Hepatocyte (in vitro differentiated cells): ENCODE measurements at regions not wholly inside any gene's neighbourhood (a gene's known extent, or its start where the extent isn't known, plus 50 kb on each side); places are given as distances from the start of the nearest gene placed in this dataset.

Source experiments
- DNase-seq: peaks from one replicate; pipeline ENCODE4 v3.0.0-alpha.2; 2016; ENCODE audit warnings: low spot score
- H2AFZ ChIP-seq: fragments of 200-600 bp; sonication (generic); 2 replicates; pipeline ENCODE4 v1.6.0; 2016; ENCODE audit warnings: antibody characterized with exemption, mild to moderate bottlenecking
- H3K27ac ChIP-seq: fragments of 200-600 bp; sonication (generic); 2 replicates; pipeline ENCODE4 v1.5.1; 2016; ENCODE audit warnings: mild to moderate bottlenecking
- H3K27me3 ChIP-seq: fragments of 200-600 bp; sonication (generic); 2 replicates; pipeline ENCODE4 v1.6.1; 2016
- H3K36me3 ChIP-seq: fragments of 200-600 bp; sonication (generic); replicated peaks from 2 replicates; pipeline ENCODE4 v1.5.1; 2016; ENCODE audit warnings: low read depth; ENCODE audit not compliant: insufficient read depth
- H3K4me1 ChIP-seq: fragments of 200-600 bp; sonication (generic); 2 replicates; pipeline ENCODE4 v1.5.1; 2016; ENCODE audit warnings: mild to moderate bottlenecking, moderate library complexity; ENCODE audit not compliant: insufficient read depth
- H3K4me2 ChIP-seq: fragments of 200-600 bp; sonication (generic); 2 replicates; pipeline ENCODE4 v1.6.0; 2016
- H3K4me3 ChIP-seq: fragments of 200-600 bp; sonication (generic); 2 replicates; pipeline ENCODE4 v1.5.1; 2016; ENCODE audit warnings: mild to moderate bottlenecking
- H3K79me2 ChIP-seq: fragments of 200-600 bp; sonication (generic); 2 replicates; pipeline ENCODE4 v1.6.0; 2017; ENCODE audit warnings: mild to moderate bottlenecking
- H3K9me2 ChIP-seq: fragments of 200-600 bp; sonication (generic); replicated peaks from 2 replicates; pipeline ENCODE4 v1.6.0; 2017; ENCODE audit warnings: mild to moderate bottlenecking; ENCODE audit not compliant: insufficient read depth
- H3K9me3 ChIP-seq: fragments of 200-600 bp; sonication (generic); 2 replicates; pipeline ENCODE4 v1.5.1; 2016; ENCODE audit warnings: low read depth, mild to moderate bottlenecking
- H4K20me1 ChIP-seq: fragments of 200-600 bp; sonication (generic); 2 replicates; pipeline ENCODE4 v1.6.0; 2016; ENCODE audit warnings: mild to moderate bottlenecking; ENCODE audit not compliant: insufficient read depth, poor library complexity, severe bottlenecking
- CTCF ChIP-seq: fragments of 200-600 bp; sonication (generic); IDR thresholded peaks from 2 replicates; pipeline ENCODE4 v1.5.1; 2016; ENCODE audit warnings: antibody characterized with exemption, mild to moderate bottlenecking; ENCODE audit not compliant: poor library complexity
- EZH2 ChIP-seq: fragments of 200-600 bp; sonication (generic); IDR thresholded peaks from 2 replicates; pipeline ENCODE4 v1.6.1; 2016; ENCODE audit warnings: antibody characterized with exemption, mild to moderate bottlenecking, borderline replicate concordance
- EZH2phosphoT487 ChIP-seq: fragments of 200-600 bp; sonication (generic); IDR thresholded peaks from one replicate; pipeline ENCODE4 v1.6.1; 2018; ENCODE audit warnings: antibody characterized with exemption, mild to moderate bottlenecking, low read depth, moderate library complexity; ENCODE audit not compliant: unreplicated experiment, severe bottlenecking
- WGBS: methylation state at CpG from one replicate; pipeline ENCODE4 v1.1.6; 2016; ENCODE audit warnings: low lambda C conversion rate; ENCODE audit errors: missing lambda C conversion rate; 5-methylcytosine and 5-hydroxymethylcytosine counted together

DNA sequence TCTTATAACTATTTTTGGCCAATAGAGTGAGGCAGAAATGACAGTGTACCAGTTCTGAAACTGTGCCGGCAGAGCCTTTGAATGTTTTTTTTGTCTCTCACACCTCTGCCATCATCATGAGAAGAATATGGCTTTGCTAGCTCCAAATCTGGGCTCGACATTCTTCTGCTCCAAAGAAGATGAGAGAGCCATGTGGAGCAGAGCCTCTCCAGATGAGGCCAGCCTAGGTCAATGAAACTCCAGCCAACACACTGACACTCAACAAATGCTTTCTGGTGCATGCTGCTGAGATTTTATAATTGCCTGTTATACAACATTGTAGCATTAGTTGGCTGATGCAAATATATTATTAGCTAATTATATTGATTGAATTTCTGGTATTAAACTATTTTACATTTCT is 154.7 kb downstream of the SLC38A4 start:
- Histone ChIP-seq H3K36me3 (no peaks in the 10 kb centered on the region), H2AFZ (no peak overlapping the region), H3K9me2 (no peaks in the 10 kb centered on the region), H3K79me2 (no peaks in the 10 kb centered on the region), H3K27ac (no peak overlapping the region), H3K9me3 (no peaks in the 10 kb centered on the region), H4K20me1 (no peaks in the 10 kb centered on the region), H3K4me1 (no peaks in the 10 kb centered on the region), H3K4me3 (no peak overlapping the region), H3K4me2 (no peak overlapping the region), H3K27me3 (no peaks in the 10 kb centered on the region)
- TF ChIP-seq EZH2 = no peak
- TF ChIP-seq EZH2phosphoT487 = no peak
- DNase-seq = no peak
- 96% methylated on average over 2 of the region's 2 CpGs for WGBS

DNA sequence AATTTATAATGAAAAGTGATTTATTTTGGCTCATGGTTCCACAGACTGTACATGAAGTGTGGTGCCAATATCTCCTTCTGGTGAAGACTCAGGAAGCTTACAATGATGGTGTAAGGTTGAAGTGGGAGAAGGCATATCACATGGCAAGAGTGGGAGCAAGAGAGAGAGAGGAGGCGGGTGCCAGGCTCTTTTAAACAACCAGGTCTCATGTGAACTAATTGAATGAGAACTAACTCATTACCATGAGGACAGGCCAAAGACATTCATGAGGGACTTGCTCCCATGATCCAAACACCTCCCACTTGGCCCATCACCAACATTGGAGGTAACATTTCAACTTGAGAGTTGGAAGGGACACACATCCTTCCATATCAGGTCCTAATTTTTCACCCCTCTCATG is 155.2 kb downstream of the SLC38A4 start:
- no peaks in the 10 kb centered on the region for H4K20me1 ChIP-seq
- H3K9me3 ChIP-seq = no peaks in the 10 kb centered on the region
- no peak overlapping the region for H3K4me3 ChIP-seq
- no peak for DNase-seq
- H3K9me2 ChIP-seq = no peaks in the 10 kb centered on the region
- H2AFZ ChIP-seq = no peak overlapping the region
- H3K4me1 ChIP-seq = no peaks in the 10 kb centered on the region
- no peaks in the 10 kb centered on the region for H3K79me2 ChIP-seq
- H3K36me3 ChIP-seq = no peaks in the 10 kb centered on the region
- 93% methylated on average over 1 of the region's 1 CpG for WGBS
- no peak overlapping the region for H3K27ac ChIP-seq
- H3K4me2 ChIP-seq = no peak overlapping the region
- H3K27me3 ChIP-seq = no peaks in the 10 kb centered on the region
- TF ChIP-seq CTCF (no peak), EZH2 (no peak), EZH2phosphoT487 (no peak)

DNA sequence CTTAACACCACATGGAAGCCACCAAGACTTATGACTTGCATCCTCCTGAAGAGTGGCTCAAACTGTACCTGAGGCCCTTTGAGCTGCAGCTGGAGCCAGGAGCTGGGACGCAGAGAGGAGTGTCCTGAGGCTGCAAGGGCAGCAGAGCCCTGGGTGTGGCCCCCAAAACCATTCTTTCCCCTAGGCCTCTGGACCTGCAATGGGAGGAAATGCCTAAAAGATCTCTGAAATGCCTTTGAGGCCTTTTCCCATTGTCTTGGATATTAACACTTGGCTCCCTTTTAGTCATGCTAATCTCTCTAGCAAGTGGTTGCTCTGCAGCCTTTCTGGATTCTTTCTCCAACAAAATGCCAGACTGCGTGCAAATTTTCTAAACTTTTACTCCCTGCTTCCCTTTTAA is 156.1 kb downstream of the SLC38A4 start:
- Histone ChIP-seq H3K9me2 (no peaks in the 10 kb centered on the region), H3K36me3 (no peaks in the 10 kb centered on the region), H2AFZ (no peak overlapping the region), H3K9me3 (no peaks in the 10 kb centered on the region), H3K79me2 (no peaks in the 10 kb centered on the region), H3K4me2 (no peak overlapping the region), H3K27ac (no peak overlapping the region), H3K4me3 (no peak overlapping the region), H3K4me1 (no peaks in the 10 kb centered on the region), H3K27me3 (no peaks in the 10 kb centered on the region), H4K20me1 (no peaks in the 10 kb centered on the region)
- TF ChIP-seq EZH2 (no peak), EZH2phosphoT487 (no peak), CTCF (no peak)
- WGBS = 41% methylated on average over 2 of the region's 2 CpGs
- DNase-seq = no peak

GRCh38 chr12:46667551-46667950 is 158.2 kb downstream of the SLC38A4 start:
- Histone ChIP-seq H3K9me2 (no peaks in the 10 kb centered on the region), H3K36me3 (no peaks in the 10 kb centered on the region), H3K4me3 (no peak overlapping the region), H4K20me1 (no peaks in the 10 kb centered on the region), H2AFZ (no peak overlapping the region), H3K4me1 (no peaks in the 10 kb centered on the region), H3K27ac (no peak overlapping the region), H3K9me3 (no peaks in the 10 kb centered on the region), H3K79me2 (no peaks in the 10 kb centered on the region), H3K27me3 (no peaks in the 10 kb centered on the region), H3K4me2 (no peak overlapping the region)
- no peak for DNase-seq
- TF ChIP-seq EZH2 = no peak
- no peak for TF ChIP-seq CTCF
